NCI-H146 (cell line): ENCODE measurements at regions not wholly inside any gene's neighbourhood (a gene's known extent, or its start where the extent isn't known, plus 50 kb on each side); places are given as distances from the start of the nearest gene placed in this dataset.

Experiments
- DNase-seq: peaks from one replicate; lab custom pipeline; 2025; lab: John Stamatoyannopoulos, UW

GRCh38 chr4:111797455-111798163, 347.6 kb upstream of the FAM241A start:
- DNase-seq, result no peak

GRCh38 chr4:111798840-111799239, 346.4 kb upstream of the FAM241A start:
- DNase-seq, result no peak

GRCh38 chr4:111800551-111800950, 344.7 kb upstream of the FAM241A start:
- DNase-seq, result no peak

- DNase-seq, result no peak
These were observed 343.1 kb upstream of the FAM241A start for GRCh38 chr4:111802191-111802590.

GRCh38 chr4:111806331-111806730, 338.9 kb upstream of the FAM241A start:
- no peak for DNase-seq

- no peak for DNase-seq
These were observed 337.7 kb upstream of the FAM241A start for GRCh38 chr4:111807576-111807975.

GRCh38 chr4:111808174-111808573, 337.1 kb upstream of the FAM241A start:
- no peak for DNase-seq

GRCh38 chr4:111811661-111812060, 333.6 kb upstream of the FAM241A start:
- no peak for DNase-seq

GRCh38 chr4:111812114-111812513, 333.1 kb upstream of the FAM241A start:
- no peak for DNase-seq

GRCh38 chr4:111812760-111813159, 332.5 kb upstream of the FAM241A start:
- no peak for DNase-seq

- no peak for DNase-seq
These were observed 331.6 kb upstream of the FAM241A start for GRCh38 chr4:111813555-111814140.

GRCh38 chr4:111814961-111815360, 330.3 kb upstream of the FAM241A start:
- no peak for DNase-seq

- DNase-seq, result no peak
These were observed 323.9 kb upstream of the FAM241A start for GRCh38 chr4:111821342-111821741.

- DNase-seq, result no peak
These were observed 308.7 kb upstream of the FAM241A start for GRCh38 chr4:111836601-111837000.

GRCh38 chr4:111837761-111838160, 307.5 kb upstream of the FAM241A start:
- no peak for DNase-seq

- DNase-seq, result no peak
These were observed 306.8 kb upstream of the FAM241A start for GRCh38 chr4:111838406-111838930.

- DNase-seq, result no peak
These were observed 306.1 kb upstream of the FAM241A start for GRCh38 chr4:111839141-111839540.

GRCh38 chr4:111842336-111842735, 302.9 kb upstream of the FAM241A start:
- DNase-seq, result no peak

- no peak for DNase-seq
These were observed 297.8 kb upstream of the FAM241A start for GRCh38 chr4:111847296-111848008.

GRCh38 chr4:111849746-111850284, 295.4 kb upstream of the FAM241A start:
- no peak for DNase-seq

GRCh38 chr4:111854494-111855087, 290.7 kb upstream of the FAM241A start:
- no peak for DNase-seq

- no peak for DNase-seq
These were observed 289.9 kb upstream of the FAM241A start for GRCh38 chr4:111855308-111855707.
